ENCODE measurements at regions not wholly inside any gene's neighbourhood (a gene's known extent, or its start where the extent isn't known, plus 50 kb on each side); places are given as distances from the start of the nearest gene placed in this dataset.
"Not testable (repeated sequence)": the region's sequence is repeated elsewhere in the genome, so short reads cannot be mapped to it uniquely, and the experiment has no call there.

- no peak for DNase-seq (ENCODE audit: extremely low read depth in 1 of 2, low read depth in 1 of 2)
These were observed 315.8 kb downstream of the SOX4 start for GRCh38 chr6:21909321-21909720.

- no peak for DNase-seq (ENCODE audit: extremely low read depth in 1 of 2, low read depth in 1 of 2)
These were observed 317.7 kb downstream of the SOX4 start for GRCh38 chr6:21911208-21911607.

- DNase-seq (ENCODE audit: extremely low read depth in 1 of 2, low read depth in 1 of 2) = no peak
These were observed 318.7 kb downstream of the SOX4 start for GRCh38 chr6:21912151-21912832.

- peak in 1 of 2 donors; percentile 12 for DNase-seq (ENCODE audit: extremely low read depth in 1 of 2, low read depth in 1 of 2)
These were observed 320.8 kb downstream of the SOX4 start for GRCh38 chr6:21914121-21914973.

- no peak for DNase-seq (ENCODE audit: extremely low read depth in 1 of 2, low read depth in 1 of 2)
These were observed 322.2 kb downstream of the SOX4 start for GRCh38 chr6:21915707-21916260.

GRCh38 chr6:21918041-21918440 is 324.5 kb downstream of the SOX4 start:
- no peak for DNase-seq (ENCODE audit: extremely low read depth in 1 of 2, low read depth in 1 of 2)

GRCh38 chr6:21918666-21919065 is 325.1 kb downstream of the SOX4 start:
- no peak for DNase-seq (ENCODE audit: extremely low read depth in 1 of 2, low read depth in 1 of 2)

- DNase-seq (ENCODE audit: extremely low read depth in 1 of 2, low read depth in 1 of 2) = no peak
These were observed 328.5 kb downstream of the SOX4 start for GRCh38 chr6:21922086-21922485.

GRCh38 chr6:21924002-21924401 is 330.5 kb downstream of the SOX4 start:
- DNase-seq (ENCODE audit: extremely low read depth in 1 of 2, low read depth in 1 of 2) = no peak

- no peak for DNase-seq (ENCODE audit: extremely low read depth in 1 of 2, low read depth in 1 of 2)
These were observed 335.3 kb downstream of the SOX4 start for GRCh38 chr6:21928827-21929226.

- no peak for DNase-seq (ENCODE audit: extremely low read depth in 1 of 2, low read depth in 1 of 2)
These were observed 338.2 kb downstream of the SOX4 start for GRCh38 chr6:21931641-21932335.

- DNase-seq (ENCODE audit: extremely low read depth in 1 of 2, low read depth in 1 of 2) = no peak
These were observed 339.8 kb downstream of the SOX4 start for GRCh38 chr6:21933351-21933750.

- no peak for DNase-seq (ENCODE audit: extremely low read depth in 1 of 2, low read depth in 1 of 2)
These were observed 341.6 kb downstream of the SOX4 start for GRCh38 chr6:21935142-21935541.

GRCh38 chr6:21935561-21936028 is 342.0 kb downstream of the SOX4 start:
- DNase-seq (ENCODE audit: extremely low read depth in 1 of 2, low read depth in 1 of 2) = no peak

GRCh38 chr6:21937466-21937865 is 343.9 kb downstream of the SOX4 start:
- no peak for DNase-seq (ENCODE audit: extremely low read depth in 1 of 2, low read depth in 1 of 2)

GRCh38 chr6:21939066-21939465 is 345.5 kb downstream of the SOX4 start:
- not testable (repeated sequence) for DNase-seq (ENCODE audit: extremely low read depth in 1 of 2, low read depth in 1 of 2)

- DNase-seq (ENCODE audit: extremely low read depth in 1 of 2, low read depth in 1 of 2) = no peak
These were observed 348.4 kb downstream of the SOX4 start for GRCh38 chr6:21941926-21942325.

- no peak for DNase-seq (ENCODE audit: extremely low read depth in 1 of 2, low read depth in 1 of 2)
These were observed 349.3 kb downstream of the SOX4 start for GRCh38 chr6:21942897-21943296.

GRCh38 chr6:21946298-21946783 is 350.5 kb downstream of the PRL start:
- no peak for DNase-seq (ENCODE audit: extremely low read depth in 1 of 2, low read depth in 1 of 2)

- DNase-seq (ENCODE audit: extremely low read depth in 1 of 2, low read depth in 1 of 2) = not testable (repeated sequence)
These were observed 349.6 kb downstream of the PRL start for GRCh38 chr6:21947227-21947626.

Measured in stimulated activated CD8-positive, alpha-beta memory T cell treated with anti-CD3 and anti-CD28 coated beads, Interleukin-7, amount 100 ng/mL, for 48 hours (primary cell).